ENCODE measurements at regions not wholly inside any gene's neighbourhood (a gene's known extent, or its start where the extent isn't known, plus 50 kb on each side); places are given as distances from the start of the nearest gene placed in this dataset.

- no peaks in the 10 kb centered on the region for H3K27me3 ChIP-seq (ENCODE audit: control insufficient read depth, insufficient read depth, low read length)
- H3K27ac ChIP-seq (ENCODE audit: insufficient read depth, low read length, poor library complexity, severe bottlenecking): no peak overlapping the region
- peaks cover 0 to 15% (median 3%) of the 10 kb centered on the region in 7 donors for H3K9me3 Mint-ChIP-seq
- no peaks in the 10 kb centered on the region for H3K27me3 Mint-ChIP-seq
- ATAC-seq (ENCODE audit: low read depth in 2 of 2) (no peak), DNase-seq (no peak)
- no peaks in the 10 kb centered on the region for H3K36me3 ChIP-seq (ENCODE audit: control insufficient read depth, insufficient read depth, low read length)
- no peak overlapping the region for H3K4me3 Mint-ChIP-seq
- no peak overlapping the region for H3K27ac Mint-ChIP-seq
- no peak overlapping the region for H3K4me3 ChIP-seq (ENCODE audit: low read depth, low read length)
- H3K4me1 Mint-ChIP-seq: no peaks in the 10 kb centered on the region
- H3K9me3 ChIP-seq (ENCODE audit: control insufficient read depth in 2 of 2, low read length in 2 of 2): no peaks in the 10 kb centered on the region
- H3K36me3 Mint-ChIP-seq: no peaks in the 10 kb centered on the region
- H3K4me1 ChIP-seq (ENCODE audit: control insufficient read depth, insufficient read depth, low read length, poor library complexity, severe bottlenecking): no peaks in the 10 kb centered on the region
These were observed 478.9 kb downstream of the HTR1A start for GRCh38 chr5:63483338-63483737.

- no peaks in the 10 kb centered on the region for H3K4me1 Mint-ChIP-seq
- no peak overlapping the region for H3K27ac Mint-ChIP-seq
- Histone ChIP-seq H3K27ac (ENCODE audit: insufficient read depth, low read length, poor library complexity, severe bottlenecking) (no peak overlapping the region), H3K4me3 (ENCODE audit: low read depth, low read length) (no peak overlapping the region), H3K4me1 (ENCODE audit: control insufficient read depth, insufficient read depth, low read length, poor library complexity, severe bottlenecking) (no peaks in the 10 kb centered on the region), H3K9me3 (ENCODE audit: control insufficient read depth in 2 of 2, low read length in 2 of 2) (no peaks in the 10 kb centered on the region), H3K27me3 (ENCODE audit: control insufficient read depth, insufficient read depth, low read length) (no peaks in the 10 kb centered on the region), H3K36me3 (ENCODE audit: control insufficient read depth, insufficient read depth, low read length) (no peaks in the 10 kb centered on the region)
- DNase-seq: no peak
- H3K4me3 Mint-ChIP-seq: no peak overlapping the region
- no peaks in the 10 kb centered on the region for H3K36me3 Mint-ChIP-seq
- H3K9me3 Mint-ChIP-seq: peaks cover 0 to 11% (median 7%) of the 10 kb centered on the region in 7 donors
- no peak for ATAC-seq (ENCODE audit: low read depth in 2 of 2)
- H3K27me3 Mint-ChIP-seq: no peaks in the 10 kb centered on the region
These were observed 488.8 kb downstream of the HTR1A start for GRCh38 chr5:63473335-63473967.

GRCh38 chr5:63456279-63456678, 506.0 kb downstream of the HTR1A start:
- no peaks in the 10 kb centered on the region for H3K4me1 ChIP-seq (ENCODE audit: control insufficient read depth, insufficient read depth, low read length, poor library complexity, severe bottlenecking)
- Mint-ChIP-seq H3K4me1 (no peaks in the 10 kb centered on the region), H3K27ac (no peak overlapping the region), H3K4me3 (no peak overlapping the region), H3K27me3 (no peaks in the 10 kb centered on the region), H3K36me3 (no peaks in the 10 kb centered on the region), H3K9me3 (peaks cover 0 to 9% (median 0%) of the 10 kb centered on the region in 7 donors)
- no peak overlapping the region for H3K4me3 ChIP-seq (ENCODE audit: low read depth, low read length)
- H3K36me3 ChIP-seq (ENCODE audit: control insufficient read depth, insufficient read depth, low read length): no peaks in the 10 kb centered on the region
- H3K27ac ChIP-seq (ENCODE audit: insufficient read depth, low read length, poor library complexity, severe bottlenecking): no peak overlapping the region
- peaks cover 0 to 13% of the 10 kb centered on the region in 2 experiments for H3K9me3 ChIP-seq (ENCODE audit: control insufficient read depth in 2 of 2, low read length in 2 of 2)
- ATAC-seq (ENCODE audit: low read depth in 2 of 2) (no peak), DNase-seq (no peak)
- H3K27me3 ChIP-seq (ENCODE audit: control insufficient read depth, insufficient read depth, low read length): no peaks in the 10 kb centered on the region

GRCh38 chr5:63451188-63451587, 511.1 kb downstream of the HTR1A start:
- Mint-ChIP-seq H3K27ac (no peak overlapping the region), H3K9me3 (peaks cover 0 to 2% (median 0%) of the 10 kb centered on the region in 7 donors), H3K27me3 (no peaks in the 10 kb centered on the region), H3K4me3 (no peak overlapping the region), H3K36me3 (no peaks in the 10 kb centered on the region), H3K4me1 (no peaks in the 10 kb centered on the region)
- Histone ChIP-seq H3K27ac (ENCODE audit: insufficient read depth, low read length, poor library complexity, severe bottlenecking) (no peak overlapping the region), H3K36me3 (ENCODE audit: control insufficient read depth, insufficient read depth, low read length) (no peaks in the 10 kb centered on the region), H3K4me3 (ENCODE audit: low read depth, low read length) (no peak overlapping the region), H3K4me1 (ENCODE audit: control insufficient read depth, insufficient read depth, low read length, poor library complexity, severe bottlenecking) (no peaks in the 10 kb centered on the region), H3K27me3 (ENCODE audit: control insufficient read depth, insufficient read depth, low read length) (no peaks in the 10 kb centered on the region), H3K9me3 (ENCODE audit: control insufficient read depth in 2 of 2, low read length in 2 of 2) (no peaks in the 10 kb centered on the region)
- DNase-seq (no peak), ATAC-seq (ENCODE audit: low read depth in 2 of 2) (no peak)

GRCh38 chr5:63439537-63439936, 522.7 kb downstream of the HTR1A start:
- no peak for ATAC-seq (ENCODE audit: low read depth in 2 of 2)
- H3K4me1 Mint-ChIP-seq: no peaks in the 10 kb centered on the region

GRCh38 chr5:63409737-63410136, 552.5 kb downstream of the HTR1A start:
- H3K27ac Mint-ChIP-seq: peak overlapping the region in 1 of 3 donors; percentile 43
- H3K4me3 Mint-ChIP-seq: no peak overlapping the region
- DNase-seq: no peak
- no peaks in the 10 kb centered on the region for H3K27me3 Mint-ChIP-seq
- H3K36me3 Mint-ChIP-seq: no peaks in the 10 kb centered on the region
- no peaks in the 10 kb centered on the region for H3K9me3 ChIP-seq (ENCODE audit: control insufficient read depth in 2 of 2, low read length in 2 of 2)
- peaks cover 0 to 3% (median 0%) of the 10 kb centered on the region in 7 donors for H3K9me3 Mint-ChIP-seq
- H3K4me1 ChIP-seq (ENCODE audit: control insufficient read depth, insufficient read depth, low read length, poor library complexity, severe bottlenecking): no peaks in the 10 kb centered on the region
- no peak for ATAC-seq (ENCODE audit: low read depth in 2 of 2)
- no peaks in the 10 kb centered on the region for H3K36me3 ChIP-seq (ENCODE audit: control insufficient read depth, insufficient read depth, low read length)
- no peaks in the 10 kb centered on the region for H3K27me3 ChIP-seq (ENCODE audit: control insufficient read depth, insufficient read depth, low read length)
- no peak overlapping the region for H3K4me3 ChIP-seq (ENCODE audit: low read depth, low read length)
- no peaks in the 10 kb centered on the region for H3K4me1 Mint-ChIP-seq
- H3K27ac ChIP-seq (ENCODE audit: insufficient read depth, low read length, poor library complexity, severe bottlenecking): no peak overlapping the region

More at GRCh38 chr5:63439537-63439936, 522.7 kb downstream of the HTR1A start:
- Mint-ChIP-seq H3K27ac (no peak overlapping the region), H3K9me3 (peaks cover 4 to 13% (median 9%) of the 10 kb centered on the region in 7 donors), H3K27me3 (no peaks in the 10 kb centered on the region), H3K4me3 (no peak overlapping the region), H3K36me3 (no peaks in the 10 kb centered on the region)
- DNase-seq: no peak
- H3K4me1 ChIP-seq (ENCODE audit: control insufficient read depth, insufficient read depth, low read length, poor library complexity, severe bottlenecking): no peaks in the 10 kb centered on the region
- H3K27ac ChIP-seq (ENCODE audit: insufficient read depth, low read length, poor library complexity, severe bottlenecking): no peak overlapping the region
- H3K36me3 ChIP-seq (ENCODE audit: control insufficient read depth, insufficient read depth, low read length): no peaks in the 10 kb centered on the region
- no peak overlapping the region for H3K4me3 ChIP-seq (ENCODE audit: low read depth, low read length)
- no peaks in the 10 kb centered on the region for H3K27me3 ChIP-seq (ENCODE audit: control insufficient read depth, insufficient read depth, low read length)
- H3K9me3 ChIP-seq (ENCODE audit: control insufficient read depth in 2 of 2, low read length in 2 of 2): no peaks in the 10 kb centered on the region

- no peak overlapping the region for H3K27ac Mint-ChIP-seq
- no peak for ATAC-seq (ENCODE audit: low read depth in 2 of 2)
- no peak overlapping the region for H3K4me3 ChIP-seq (ENCODE audit: low read depth, low read length)
- H3K27me3 ChIP-seq (ENCODE audit: control insufficient read depth, insufficient read depth, low read length): no peaks in the 10 kb centered on the region
- peaks cover 0 to 3% (median 0%) of the 10 kb centered on the region in 7 donors for H3K9me3 Mint-ChIP-seq
- H3K4me1 ChIP-seq (ENCODE audit: control insufficient read depth, insufficient read depth, low read length, poor library complexity, severe bottlenecking): no peaks in the 10 kb centered on the region
- no peaks in the 10 kb centered on the region for H3K27me3 Mint-ChIP-seq
- no peak overlapping the region for H3K27ac ChIP-seq (ENCODE audit: insufficient read depth, low read length, poor library complexity, severe bottlenecking)
- no peaks in the 10 kb centered on the region for H3K9me3 ChIP-seq (ENCODE audit: control insufficient read depth in 2 of 2, low read length in 2 of 2)
- H3K4me3 Mint-ChIP-seq: no peak overlapping the region
- H3K4me1 Mint-ChIP-seq: no peaks in the 10 kb centered on the region
- no peaks in the 10 kb centered on the region for H3K36me3 ChIP-seq (ENCODE audit: control insufficient read depth, insufficient read depth, low read length)
- H3K36me3 Mint-ChIP-seq: no peaks in the 10 kb centered on the region
- DNase-seq: no peak
These were observed 553.3 kb downstream of the HTR1A start for GRCh38 chr5:63408984-63409383.

GRCh38 chr5:63401436-63402046, 560.7 kb downstream of the HTR1A start:
- H3K36me3 Mint-ChIP-seq: no peaks in the 10 kb centered on the region
- H3K36me3 ChIP-seq (ENCODE audit: control insufficient read depth, insufficient read depth, low read length): no peaks in the 10 kb centered on the region
- H3K4me3 Mint-ChIP-seq: no peak overlapping the region
- H3K27ac ChIP-seq (ENCODE audit: insufficient read depth, low read length, poor library complexity, severe bottlenecking): no peak overlapping the region
- no peak for ATAC-seq (ENCODE audit: low read depth in 2 of 2)
- peaks cover 0 to 10% (median 0%) of the 10 kb centered on the region in 7 donors for H3K9me3 Mint-ChIP-seq
- H3K27ac Mint-ChIP-seq: peak overlapping the region in 1 of 3 donors; percentile 67
- no peaks in the 10 kb centered on the region for H3K27me3 Mint-ChIP-seq
- no peaks in the 10 kb centered on the region for H3K4me1 ChIP-seq (ENCODE audit: control insufficient read depth, insufficient read depth, low read length, poor library complexity, severe bottlenecking)
- H3K4me3 ChIP-seq (ENCODE audit: low read depth, low read length): no peak overlapping the region
- peak in 1 of 3 donors; percentile 20 for DNase-seq
- no peaks in the 10 kb centered on the region for H3K4me1 Mint-ChIP-seq
- no peaks in the 10 kb centered on the region for H3K9me3 ChIP-seq (ENCODE audit: control insufficient read depth in 2 of 2, low read length in 2 of 2)
- H3K27me3 ChIP-seq (ENCODE audit: control insufficient read depth, insufficient read depth, low read length): no peaks in the 10 kb centered on the region
